ENCODE measurements at regions not wholly inside any gene's neighbourhood (a gene's known extent, or its start where the extent isn't known, plus 50 kb on each side); places are given as distances from the start of the nearest gene placed in this dataset.
"Not testable (repeated sequence)": the region's sequence is repeated elsewhere in the genome, so short reads cannot be mapped to it uniquely, and the experiment has no call there.

GRCh38 chr14:95818581-95818980, 58.1 kb upstream of the TUNAR start:
- no peak for DNase-seq (ENCODE audit: low spot score)

GRCh38 chr14:95817271-95817670, 59.4 kb upstream of the TUNAR start:
- DNase-seq (ENCODE audit: low spot score), result no peak

- DNase-seq (ENCODE audit: low spot score), result no peak
These were observed 60.1 kb upstream of the TUNAR start for GRCh38 chr14:95816539-95816938.

- DNase-seq (ENCODE audit: low spot score), result no peak
These were observed 61.4 kb upstream of the TUNAR start for GRCh38 chr14:95815226-95815690.

GRCh38 chr14:95814363-95815225, 62.0 kb upstream of the TUNAR start:
- no peak for DNase-seq (ENCODE audit: low spot score)

- DNase-seq (ENCODE audit: low spot score), result no peak
These were observed 64.8 kb upstream of the TUNAR start for GRCh38 chr14:95811813-95812212.

- no peak for DNase-seq (ENCODE audit: low spot score)
These were observed 68.3 kb upstream of the TUNAR start for GRCh38 chr14:95808371-95808770.

GRCh38 chr14:95796788-95797187, 79.8 kb upstream of the TUNAR start:
- no peak for DNase-seq (ENCODE audit: low spot score)

GRCh38 chr14:95787941-95788340, 74.0 kb upstream of the TCL1A start:
- DNase-seq (ENCODE audit: low spot score), result no peak

- DNase-seq (ENCODE audit: low spot score), result no peak
These were observed 72.6 kb upstream of the TCL1A start for GRCh38 chr14:95786566-95786965.

- peak; percentile 21 for DNase-seq (ENCODE audit: low spot score)
These were observed 70.2 kb upstream of the TCL1A start for GRCh38 chr14:95784137-95784536.

- no peak for DNase-seq (ENCODE audit: low spot score)
These were observed 63.0 kb upstream of the TCL1A start for GRCh38 chr14:95776798-95777534.

- peak; percentile 50 for DNase-seq (ENCODE audit: low spot score)
These were observed 60.6 kb upstream of the TCL1A start for GRCh38 chr14:95774265-95775160.

- no peak for DNase-seq (ENCODE audit: low spot score)
These were observed 56.9 kb upstream of the TCL1A start for GRCh38 chr14:95770777-95771176.

GRCh38 chr14:95769976-95770375, 56.1 kb upstream of the TCL1A start:
- no peak for DNase-seq (ENCODE audit: low spot score)

- DNase-seq (ENCODE audit: low spot score), result not testable (repeated sequence)
These were observed 55.5 kb upstream of the TCL1A start for GRCh38 chr14:95769431-95769830.

- DNase-seq (ENCODE audit: low spot score), result no peak
These were observed 51.1 kb upstream of the TCL1A start for GRCh38 chr14:95765051-95765450.

GRCh38 chr14:95763875-95764274, 50.0 kb upstream of the TCL1A start:
- DNase-seq (ENCODE audit: low spot score), result no peak

Data from hepatic stellate cell (primary cell).